ENCODE measurements at regions not wholly inside any gene's neighbourhood (a gene's known extent, or its start where the extent isn't known, plus 50 kb on each side); places are given as distances from the start of the nearest gene placed in this dataset.

DNA sequence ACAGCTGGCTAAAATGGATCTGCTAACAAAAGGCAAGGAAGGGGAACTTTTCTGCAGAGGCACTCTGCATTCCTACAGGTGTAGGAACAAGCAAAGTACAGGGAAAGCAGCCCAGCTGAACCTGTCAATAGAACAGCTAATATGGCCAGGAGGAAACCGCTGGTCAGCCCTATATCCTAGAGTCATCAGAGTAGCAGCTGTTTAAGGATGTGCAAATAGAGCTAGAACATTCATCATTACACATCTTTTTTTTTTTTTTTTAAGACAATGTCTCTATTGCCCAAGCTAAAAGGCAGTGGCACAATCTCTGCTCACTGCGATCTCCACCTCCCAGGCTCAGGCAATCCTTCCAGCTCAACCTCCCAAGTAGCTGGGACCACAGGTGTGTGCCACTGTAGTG, 163.0 kb downstream of the BTC start:
- TF ChIP-seq, protein P1, sequence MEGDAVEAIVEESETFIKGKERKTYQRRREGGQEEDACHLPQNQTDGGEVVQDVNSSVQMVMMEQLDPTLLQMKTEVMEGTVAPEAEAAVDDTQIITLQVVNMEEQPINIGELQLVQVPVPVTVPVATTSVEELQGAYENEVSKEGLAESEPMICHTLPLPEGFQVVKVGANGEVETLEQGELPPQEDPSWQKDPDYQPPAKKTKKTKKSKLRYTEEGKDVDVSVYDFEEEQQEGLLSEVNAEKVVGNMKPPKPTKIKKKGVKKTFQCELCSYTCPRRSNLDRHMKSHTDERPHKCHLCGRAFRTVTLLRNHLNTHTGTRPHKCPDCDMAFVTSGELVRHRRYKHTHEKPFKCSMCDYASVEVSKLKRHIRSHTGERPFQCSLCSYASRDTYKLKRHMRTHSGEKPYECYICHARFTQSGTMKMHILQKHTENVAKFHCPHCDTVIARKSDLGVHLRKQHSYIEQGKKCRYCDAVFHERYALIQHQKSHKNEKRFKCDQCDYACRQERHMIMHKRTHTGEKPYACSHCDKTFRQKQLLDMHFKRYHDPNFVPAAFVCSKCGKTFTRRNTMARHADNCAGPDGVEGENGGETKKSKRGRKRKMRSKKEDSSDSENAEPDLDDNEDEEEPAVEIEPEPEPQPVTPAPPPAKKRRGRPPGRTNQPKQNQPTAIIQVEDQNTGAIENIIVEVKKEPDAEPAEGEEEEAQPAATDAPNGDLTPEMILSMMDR (IDR thresholded peaks at IDR 0.05): no peak
- no peak for TF ChIP-seq POLR2A (IDR thresholded peaks at IDR 0.05)
